ENCODE measurements at regions not wholly inside any gene's neighbourhood (a gene's known extent, or its start where the extent isn't known, plus 50 kb on each side); places are given as distances from the start of the nearest gene placed in this dataset.

GRCh38 chr7:137094-137891 is 55.1 kb upstream of the FAM20C start:
- TF ChIP-seq POLR2AphosphoS5 (IDR thresholded peaks at IDR 0.05) (no peak), POLR2A (IDR thresholded peaks at IDR 0.05) (no peak), CTCF (IDR thresholded peaks at IDR 0.05) (no peak)
- H3K36me3 ChIP-seq = no peaks in the 10 kb centered on the region
- DNase-seq (ENCODE audit: low spot score in 2 of 2) = no peak

DNA sequence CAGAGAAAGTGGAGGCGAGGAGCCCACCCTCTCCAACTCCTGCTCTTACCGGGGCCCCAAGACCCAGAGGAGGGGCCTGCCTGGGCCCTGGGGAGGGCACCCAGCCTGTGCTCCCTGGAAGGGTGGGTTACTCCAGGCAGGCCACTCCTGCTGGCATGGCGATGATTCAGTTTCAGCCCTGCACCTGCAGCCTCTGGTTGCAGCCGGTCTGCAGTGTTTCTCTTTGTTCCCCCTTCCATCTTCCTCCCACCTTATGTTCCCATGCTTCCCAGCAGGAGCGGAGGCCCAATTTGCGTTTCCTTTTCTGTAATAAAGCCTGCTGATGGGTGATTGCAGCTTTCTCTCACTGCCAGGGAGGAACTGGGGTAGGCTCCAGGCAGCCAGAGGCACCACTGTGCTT is 53.2 kb upstream of the FAM20C start:
- intact Hi-C loops (cut with DNase I; ENCODE audit: low total_unique reads) = no loop called here
- no peaks in the 10 kb centered on the region for H3K9me3 ChIP-seq
- no peak overlapping the region for H3K27ac ChIP-seq
- no peak overlapping the region for H3K4me3 ChIP-seq
- H3K27me3 ChIP-seq = no peaks in the 10 kb centered on the region
- H3K4me1 ChIP-seq = no peaks in the 10 kb centered on the region
- DNase-seq (ENCODE audit: low spot score in 2 of 2) = no peak
- no peak for TF ChIP-seq POLR2A (IDR thresholded peaks at IDR 0.05)
- TF ChIP-seq CTCF (IDR thresholded peaks at IDR 0.05) = no peak
- TF ChIP-seq POLR2AphosphoS5 (IDR thresholded peaks at IDR 0.05) = no peak
- H3K36me3 ChIP-seq = no peaks in the 10 kb centered on the region

More at GRCh38 chr7:137094-137891, 55.1 kb upstream of the FAM20C start:
- no peak overlapping the region for H3K27ac ChIP-seq
- no peaks in the 10 kb centered on the region for H3K9me3 ChIP-seq
- intact Hi-C loops (cut with DNase I; ENCODE audit: low total_unique reads) = no loop called here
- H3K4me3 ChIP-seq = no peak overlapping the region
- no peaks in the 10 kb centered on the region for H3K27me3 ChIP-seq
- no peaks in the 10 kb centered on the region for H3K4me1 ChIP-seq

GRCh38 chr7:139561-140243 is 52.7 kb upstream of the FAM20C start:
- DNase-seq (ENCODE audit: low spot score in 2 of 2) = peak in 1 of 2 donors; percentile 22

GRCh38 chr7:140996-141395 is 51.4 kb upstream of the FAM20C start:
- intact Hi-C loops (cut with DNase I; ENCODE audit: low total_unique reads) = no loop called here
- Histone ChIP-seq H3K27ac (no peak overlapping the region), H3K27me3 (no peaks in the 10 kb centered on the region), H3K4me1 (no peaks in the 10 kb centered on the region), H3K36me3 (no peaks in the 10 kb centered on the region), H3K9me3 (no peaks in the 10 kb centered on the region), H3K4me3 (no peak overlapping the region)
- TF ChIP-seq POLR2A (IDR thresholded peaks at IDR 0.05) (no peak), CTCF (IDR thresholded peaks at IDR 0.05) (no peak), POLR2AphosphoS5 (IDR thresholded peaks at IDR 0.05) (no peak)
- DNase-seq (ENCODE audit: low spot score in 2 of 2) = no peak

More at GRCh38 chr7:139561-140243, 52.7 kb upstream of the FAM20C start:
- intact Hi-C loops (cut with DNase I; ENCODE audit: low total_unique reads) = no loop called here
- H3K27ac ChIP-seq = no peak overlapping the region
- no peaks in the 10 kb centered on the region for H3K36me3 ChIP-seq
- TF ChIP-seq POLR2A (IDR thresholded peaks at IDR 0.05) (no peak), CTCF (IDR thresholded peaks at IDR 0.05) (no peak), POLR2AphosphoS5 (IDR thresholded peaks at IDR 0.05) (no peak)
- no peaks in the 10 kb centered on the region for H3K4me1 ChIP-seq
- no peaks in the 10 kb centered on the region for H3K27me3 ChIP-seq
- H3K9me3 ChIP-seq = no peaks in the 10 kb centered on the region
- H3K4me3 ChIP-seq = no peak overlapping the region
